ENCODE measurements at regions not wholly inside any gene's neighbourhood (a gene's known extent, or its start where the extent isn't known, plus 50 kb on each side); places are given as distances from the start of the nearest gene placed in this dataset.

GRCh38 chr4:11782859-11783258 is 354.2 kb upstream of the HS3ST1 start:
- ChIA-PET POLR2A (ENCODE audit: partially characterized antibody) (no interaction called here), CTCF (ENCODE audit: partially characterized antibody) (interaction anchor here (0.9 to 1.3 kb wide), 2 partner anchors 14 to 35 kb away, joined by 3 read pairs; no protein-coding TSS in a partner anchor)
- H2AK5ac ChIP-seq (ENCODE audit: low read depth, low read length): no peak overlapping the region
- no peaks in the 10 kb centered on the region for H3K4me1 ChIP-seq (replicated peaks in 1 of 4; ENCODE audit: control insufficient read depth in 3 of 4, insufficient read depth in 4 of 4, low read length in 3 of 4)
- no peaks in the 10 kb centered on the region for H4K20me1 ChIP-seq (replicated peaks in 1 of 2; ENCODE audit: control insufficient read depth in 1 of 2, insufficient read depth in 2 of 2, low read length in 2 of 2)
- no peak for DNase-seq (ENCODE audit: low read depth in 1 of 2, low spot score in 2 of 2)
- H2BK15ac ChIP-seq (ENCODE audit: low read length): no peak overlapping the region
- H3K18ac ChIP-seq (ENCODE audit: extremely low read depth, low read length): no peak overlapping the region
- H3K9ac ChIP-seq (replicated peaks in 1 of 4; ENCODE audit: extremely low read depth in 1 of 4, low read depth in 3 of 4, low read length in 3 of 4): no peak overlapping the region
- H4K8ac ChIP-seq (ENCODE audit: extremely low read depth, insufficient read depth, low read length): no peak overlapping the region
- H3K4ac ChIP-seq (replicated peaks; ENCODE audit: insufficient read length, low read depth, low read length): no peak overlapping the region
- TF ChIP-seq KDM5A (IDR thresholded peaks at IDR 0.05; ENCODE audit: low read length): no peak
- TF ChIP-seq ASH2L (IDR thresholded peaks at IDR 0.05; ENCODE audit: low read length): no peak
- no peak for TF ChIP-seq SIN3A (conservative IDR thresholded peaks at IDR 0.05 in 1 of 2, IDR thresholded peaks at IDR 0.05 in 1 of 2; ENCODE audit: low read depth in 1 of 2, low read length in 2 of 2)
- TF ChIP-seq CHD2 (IDR thresholded peaks at IDR 0.05; ENCODE audit: low read length): no peak
- no peak for TF ChIP-seq EP300 (IDR thresholded peaks at IDR 0.05; ENCODE audit: borderline replicate concordance in 1 of 2, low read depth in 2 of 2, low read length in 2 of 2)
- no peak for TF ChIP-seq RFX5 (IDR thresholded peaks at IDR 0.05; ENCODE audit: borderline replicate concordance, low read depth, low read length)
- no peak for TF ChIP-seq TEAD4 (IDR thresholded peaks at IDR 0.05; ENCODE audit: low read depth, low read length)
- no peak overlapping the region for H4K5ac ChIP-seq (ENCODE audit: insufficient read length, low read depth, low read length)
- no peak overlapping the region for H3K4me2 ChIP-seq (ENCODE audit: insufficient read depth in 1 of 2, low read depth in 2 of 2, low read length in 2 of 2)
- no peak overlapping the region for H3K56ac ChIP-seq (replicated peaks; ENCODE audit: insufficient read length, low read depth, low read length)
- H3K27ac ChIP-seq (ENCODE audit: low read depth, low read length): no peak overlapping the region
- no peaks in the 10 kb centered on the region; the same call in 1 of the 2 replicates for H3K23me2 ChIP-seq (ENCODE audit: low read depth, low read length)
- no peaks in the 10 kb centered on the region for H3K79me2 ChIP-seq (ENCODE audit: control insufficient read depth in 1 of 2, insufficient read depth in 2 of 2, low read length in 2 of 2)
- no peak overlapping the region for H3K4me3 ChIP-seq (ENCODE audit: extremely low read depth in 1 of 4, insufficient read depth in 2 of 4, low read depth in 3 of 4, low read length in 4 of 4)
- no peak overlapping the region for H2BK120ac ChIP-seq (replicated peaks; ENCODE audit: low read depth, low read length)
- H2BK12ac ChIP-seq (ENCODE audit: low read depth, low read length): no peak overlapping the region
- no peaks in the 10 kb centered on the region for H3K36me3 ChIP-seq (ENCODE audit: control insufficient read depth in 2 of 4, insufficient read depth in 4 of 4, low read length in 3 of 4)
- H2AFZ ChIP-seq (ENCODE audit: low read length): no peak overlapping the region
- no peak overlapping the region for H2BK20ac ChIP-seq (ENCODE audit: low read length)
- FAIRE-seq: no peak
- 92% methylated on average over 5 of the region's 5 CpGs; no CpG with 5 or more reads in 1 of the 2 experiments for WGBS, 2 experiments (ENCODE audit: extremely low coverage in 1 of 2, insufficient coverage in 1 of 2, insufficient read length in 1 of 2, insufficient replicate concordance in 2 of 2, low coverage in 1 of 2, low lambda C conversion rate in 2 of 2, missing lambda C conversion rate in 1 of 2)
- no peaks in the 10 kb centered on the region for H3K27me3 ChIP-seq (replicated peaks in 1 of 4; ENCODE audit: control insufficient read depth in 3 of 4, extremely low read depth in 1 of 4, insufficient read depth in 3 of 4, low read length in 3 of 4)
- H3K14ac ChIP-seq (ENCODE audit: insufficient read length): no peak overlapping the region
- no peak overlapping the region for H3K23ac ChIP-seq (ENCODE audit: insufficient read length)
- H3K79me1 ChIP-seq (ENCODE audit: low read depth, low read length): no peaks in the 10 kb centered on the region
- H3K9me3 ChIP-seq (ENCODE audit: insufficient read depth in 2 of 2, low read depth in 1 of 2, low read length in 1 of 2): no peaks in the 10 kb centered on the region
- H4K91ac ChIP-seq (replicated peaks; ENCODE audit: insufficient read length, low read length): no peak overlapping the region
- no peak overlapping the region for H2BK5ac ChIP-seq (ENCODE audit: low read depth, low read length)
